Activated T-cell treated with anti-CD3 and anti-CD28 coated beads for 1 hour (primary cell): ENCODE measurements at regions not wholly inside any gene's neighbourhood (a gene's known extent, or its start where the extent isn't known, plus 50 kb on each side); places are given as distances from the start of the nearest gene placed in this dataset.
"Not testable (repeated sequence)": the region's sequence is repeated elsewhere in the genome, so short reads cannot be mapped to it uniquely, and the experiment has no call there.

Source experiments
- DNase-seq: peaks from one replicate; pipeline ENCODE4 v3.0.0-alpha.2; 2020; ENCODE audit warnings: low read depth

DNA sequence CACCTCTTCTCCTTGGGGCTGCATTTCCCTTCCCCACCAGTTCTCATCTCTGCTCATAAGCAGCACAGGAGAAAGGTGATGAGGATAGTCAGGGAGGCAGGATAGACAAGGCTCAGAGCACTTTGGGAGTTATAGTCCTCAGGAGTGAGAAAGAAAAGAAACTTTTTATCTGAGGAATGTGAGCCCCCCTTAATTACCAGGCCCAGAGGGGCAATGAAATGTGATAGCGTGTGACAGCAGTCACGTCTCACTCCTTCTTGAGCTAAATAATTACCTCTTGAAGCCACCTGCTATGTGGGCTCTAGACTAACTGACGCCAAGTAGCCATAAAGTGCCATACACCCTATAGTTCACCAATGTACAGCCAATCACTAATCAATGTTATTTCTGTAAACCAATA is 105.8 kb downstream of the SPP2 start:
- no peak for DNase-seq

- DNase-seq: not testable (repeated sequence)
Observed at GRCh38 chr2:234152835-234153234, 102.3 kb downstream of the SPP2 start.

GRCh38 chr2:234147335-234147861 is 96.9 kb downstream of the SPP2 start:
- no peak for DNase-seq

DNA sequence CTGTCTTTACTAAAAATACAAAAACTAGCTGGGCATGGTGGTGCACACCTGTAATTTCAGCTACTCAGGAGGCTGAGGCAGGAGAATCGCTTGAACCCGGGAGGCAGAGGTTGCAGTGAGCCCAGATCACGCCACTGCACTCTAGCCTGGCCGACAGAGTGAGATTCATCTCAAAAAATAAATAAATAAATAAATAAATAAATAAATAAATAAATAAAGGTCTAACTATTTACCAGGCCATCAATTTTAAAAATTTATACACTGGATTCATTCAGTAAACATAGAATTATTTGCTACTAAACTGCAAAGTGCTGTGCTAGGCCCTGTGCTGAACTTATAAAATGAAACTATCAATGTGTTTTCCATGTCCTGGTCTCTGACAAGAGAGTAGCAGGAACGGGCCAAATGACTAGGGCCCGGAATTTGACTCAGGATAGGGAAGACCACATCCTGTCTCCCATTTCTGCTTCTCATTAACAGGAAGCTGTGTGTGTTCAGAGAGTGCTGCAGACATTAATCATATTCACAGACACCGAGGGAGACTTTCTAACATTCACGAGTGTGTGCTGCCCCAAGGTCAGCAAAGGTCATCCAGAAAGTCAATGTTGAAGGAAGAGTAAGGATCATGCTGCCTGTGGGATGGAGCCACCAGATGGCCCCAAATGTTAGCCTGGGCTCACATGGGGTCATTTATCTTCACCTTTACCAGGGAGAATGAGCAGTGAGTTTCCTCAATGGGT is 95.8 kb downstream of the SPP2 start:
- DNase-seq: no peak

DNA sequence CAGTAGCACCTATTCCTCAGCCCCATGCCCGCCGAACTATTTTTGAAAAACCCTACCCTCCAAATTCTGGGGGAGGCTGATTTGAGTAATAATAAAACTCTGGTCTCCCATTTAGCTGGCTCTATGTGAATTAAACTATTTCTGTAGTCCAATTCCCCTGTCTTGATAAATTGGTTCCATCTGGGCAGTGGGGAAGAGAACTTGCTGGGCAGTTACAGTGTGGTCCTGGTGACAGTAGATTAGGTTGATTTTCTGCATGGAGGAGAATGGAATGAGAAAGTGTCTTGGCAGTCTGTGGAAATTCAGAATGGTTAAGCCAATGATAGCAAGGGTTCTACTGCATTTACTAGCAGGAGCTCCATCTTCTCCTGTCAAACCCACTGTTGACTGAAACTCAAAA is 95.0 kb downstream of the SPP2 start:
- no peak for DNase-seq

DNA sequence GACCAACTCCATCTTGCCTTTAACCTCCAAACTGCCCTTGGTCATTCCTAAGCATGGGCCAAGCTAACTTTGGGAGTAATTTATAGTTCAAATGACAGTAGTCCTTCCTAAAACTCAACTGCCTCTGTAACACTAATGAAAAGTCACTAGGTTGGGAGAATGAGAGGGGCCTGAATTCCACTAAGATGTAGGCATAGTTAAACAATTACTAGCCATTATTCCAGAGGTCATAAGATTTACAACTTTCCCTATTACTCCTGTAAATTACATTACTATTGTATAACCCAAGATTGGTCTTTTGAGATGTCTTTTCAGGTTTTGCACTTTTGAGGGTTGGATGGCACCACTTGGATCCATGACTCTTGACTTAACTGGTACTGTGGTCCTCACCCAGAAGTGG is 94.6 kb downstream of the SPP2 start:
- no peak for DNase-seq

DNA sequence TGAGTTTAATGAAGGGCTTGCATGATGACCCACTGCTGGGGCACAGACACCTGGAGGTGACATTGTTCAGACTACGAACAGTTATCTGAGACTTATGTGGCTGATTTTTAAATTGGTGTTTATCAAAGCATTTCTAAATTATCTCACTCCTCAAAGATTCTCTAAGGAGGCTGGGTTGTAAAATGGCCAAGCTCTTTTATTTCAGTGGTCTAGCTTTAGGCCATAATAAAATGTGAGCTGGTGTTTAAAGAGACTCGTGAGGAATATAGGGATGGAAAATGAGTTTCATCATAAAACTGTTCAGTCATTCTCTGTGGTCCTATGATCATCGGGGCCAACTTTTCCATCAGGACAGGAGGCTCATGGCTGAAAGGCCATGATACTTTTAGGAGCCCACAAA is 93.4 kb downstream of the SPP2 start:
- no peak for DNase-seq

DNA sequence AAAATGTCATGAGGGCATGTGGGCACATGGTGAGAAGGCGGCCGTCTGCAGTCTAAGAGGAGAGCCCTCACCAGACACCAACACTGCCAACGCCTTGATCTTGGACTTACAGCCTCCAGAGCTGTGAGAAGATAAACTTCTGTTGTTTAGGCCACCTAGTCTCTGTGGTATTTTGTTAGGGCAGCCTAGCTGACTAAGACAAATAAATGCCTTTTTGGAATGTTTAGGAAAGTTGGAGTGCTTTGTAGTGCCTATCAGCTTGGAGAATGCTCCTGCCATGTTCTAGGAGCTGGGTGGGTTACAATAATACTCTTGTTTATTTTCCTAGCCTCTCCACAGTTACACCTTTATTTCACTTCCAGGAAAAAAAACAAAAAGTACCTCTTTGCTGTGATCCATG is 92.0 kb downstream of the SPP2 start:
- no peak for DNase-seq

GRCh38 chr2:234139755-234140154 is 89.3 kb downstream of the SPP2 start:
- no peak for DNase-seq

GRCh38 chr2:234138836-234139235 is 88.3 kb downstream of the SPP2 start:
- no peak for DNase-seq

DNA sequence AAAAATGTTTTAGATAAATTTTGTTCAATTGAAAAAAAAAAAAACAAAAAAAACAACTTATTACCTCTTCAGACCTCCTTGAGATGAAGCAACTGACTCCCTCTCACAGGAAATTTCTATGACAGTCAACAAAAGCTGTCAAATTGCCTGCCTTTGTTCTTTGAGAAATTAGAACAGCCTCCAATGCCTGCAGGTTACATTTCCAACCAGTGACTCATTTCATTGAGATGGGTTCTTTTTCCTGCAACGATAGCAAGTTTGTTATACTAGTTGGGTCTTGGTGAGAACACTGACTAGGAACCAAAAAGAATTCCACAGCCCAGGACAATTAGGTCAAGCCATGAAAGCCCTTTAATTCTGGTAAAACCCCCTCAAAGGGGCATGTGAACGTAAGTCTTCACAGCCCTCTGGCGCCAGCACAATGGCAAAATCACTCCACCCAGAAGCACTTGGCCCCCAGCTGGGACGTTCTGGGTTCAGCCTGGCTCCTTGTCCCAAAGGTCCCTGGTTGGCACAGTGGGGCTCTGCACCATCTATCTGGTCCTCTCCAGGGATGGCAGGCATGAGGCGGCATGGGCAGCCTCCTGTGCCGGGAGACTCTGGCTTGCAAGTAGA is 87.0 kb downstream of the SPP2 start:
- no peak for DNase-seq

DNA sequence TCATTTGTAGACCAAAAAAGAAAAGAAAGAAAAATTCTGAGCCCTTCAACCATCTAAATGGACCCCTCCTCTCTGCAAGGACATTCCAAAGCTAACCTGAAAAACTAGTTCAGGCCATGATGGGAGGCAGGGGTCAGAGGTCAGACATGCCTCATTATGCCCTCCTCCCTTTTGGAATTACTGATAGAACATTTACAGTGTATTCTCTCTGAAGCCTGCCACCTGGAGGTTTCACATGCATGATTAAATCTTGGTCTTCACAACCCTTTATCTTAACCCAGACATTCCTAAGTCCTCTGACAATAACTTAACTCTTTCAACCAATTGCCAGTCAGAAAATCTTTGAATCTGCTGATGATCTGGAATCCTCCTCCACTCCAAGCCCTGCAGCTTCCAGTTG is 86.0 kb downstream of the SPP2 start:
- no peak for DNase-seq

- peak; percentile 20 for DNase-seq
Observed at GRCh38 chr2:234135750-234136221, 85.3 kb downstream of the SPP2 start.

DNA sequence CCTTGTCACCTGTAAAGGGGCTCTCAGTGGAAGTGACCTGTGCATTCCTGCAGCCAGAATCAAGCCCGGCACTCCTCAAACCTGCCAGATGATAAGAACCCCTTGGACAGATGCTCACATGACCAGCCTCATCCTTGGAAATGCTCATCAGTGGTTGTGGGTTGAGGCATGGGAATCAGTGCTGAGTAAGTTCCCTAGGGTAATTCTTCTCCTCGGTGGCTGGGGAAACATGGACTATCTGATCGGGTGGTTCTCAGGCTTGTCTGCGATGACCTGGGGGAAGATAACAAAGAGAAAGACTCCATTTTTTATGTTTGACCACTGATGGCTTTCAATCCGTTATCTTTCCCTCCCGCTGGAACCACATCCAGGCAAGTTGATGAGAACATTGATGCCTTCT is 84.0 kb downstream of the SPP2 start:
- no peak for DNase-seq

DNA sequence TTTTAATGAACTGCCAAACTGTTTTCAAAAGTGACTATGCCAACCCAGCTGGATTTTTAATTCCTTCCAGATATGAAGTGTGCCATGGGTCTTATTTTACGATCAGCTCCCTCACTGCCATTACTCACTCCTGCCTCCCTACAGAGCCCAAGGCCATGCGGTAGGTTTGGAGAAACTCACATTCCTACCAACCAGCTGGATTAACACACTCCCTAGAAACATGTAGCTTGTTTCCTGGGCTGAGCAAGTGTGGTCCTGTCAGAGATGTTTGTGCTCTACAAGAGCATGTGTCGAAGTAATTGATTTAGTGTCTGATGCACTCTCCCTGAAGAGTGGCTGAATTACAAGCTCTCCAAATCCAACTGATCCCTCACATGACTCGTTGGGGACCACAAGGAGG is 82.5 kb downstream of the SPP2 start:
- no peak for DNase-seq

DNA sequence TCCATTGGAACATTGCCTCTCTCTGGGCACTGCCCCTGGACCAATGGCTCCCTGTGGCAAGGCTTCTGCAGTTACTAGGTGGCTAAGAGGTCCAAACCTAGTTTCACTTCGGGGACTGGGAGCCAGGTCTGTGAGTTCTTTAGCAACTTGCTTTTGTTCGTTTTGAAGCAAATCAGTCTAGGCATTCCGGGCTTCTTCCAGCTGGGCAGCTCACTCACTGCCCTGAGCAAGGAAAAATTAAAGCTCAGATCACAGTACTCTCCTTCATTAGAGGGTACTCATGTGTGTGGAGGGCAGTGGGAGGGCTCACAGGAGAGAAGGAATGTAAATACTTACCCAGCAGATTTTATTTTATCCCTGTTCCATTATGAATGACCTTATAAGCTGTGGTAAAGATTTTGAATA is 80.3 kb downstream of the SPP2 start:
- no peak for DNase-seq

DNA sequence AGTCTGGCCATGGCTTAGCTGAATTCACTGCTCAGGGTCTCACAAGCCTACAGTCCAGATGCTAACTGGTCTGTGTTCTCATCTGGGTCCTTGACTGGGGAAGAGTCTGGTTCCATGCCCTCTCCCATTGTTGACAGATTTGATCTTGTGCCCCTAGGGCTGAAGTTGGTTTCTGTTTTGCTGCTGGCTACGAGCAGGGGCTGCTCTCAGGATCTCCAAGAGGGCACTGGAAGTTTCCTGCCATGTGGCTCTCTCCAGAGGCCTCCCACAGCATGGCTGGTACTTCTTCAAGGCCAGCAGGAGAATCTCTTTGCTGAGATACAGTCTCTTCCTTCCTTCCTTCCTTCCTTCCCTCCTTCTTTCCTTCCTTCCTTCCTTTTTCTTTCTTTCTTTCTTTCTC is 78.1 kb downstream of the SPP2 start:
- DNase-seq: no peak
